ENCODE measurements at regions not wholly inside any gene's neighbourhood (a gene's known extent, or its start where the extent isn't known, plus 50 kb on each side); places are given as distances from the start of the nearest gene placed in this dataset.

DNA sequence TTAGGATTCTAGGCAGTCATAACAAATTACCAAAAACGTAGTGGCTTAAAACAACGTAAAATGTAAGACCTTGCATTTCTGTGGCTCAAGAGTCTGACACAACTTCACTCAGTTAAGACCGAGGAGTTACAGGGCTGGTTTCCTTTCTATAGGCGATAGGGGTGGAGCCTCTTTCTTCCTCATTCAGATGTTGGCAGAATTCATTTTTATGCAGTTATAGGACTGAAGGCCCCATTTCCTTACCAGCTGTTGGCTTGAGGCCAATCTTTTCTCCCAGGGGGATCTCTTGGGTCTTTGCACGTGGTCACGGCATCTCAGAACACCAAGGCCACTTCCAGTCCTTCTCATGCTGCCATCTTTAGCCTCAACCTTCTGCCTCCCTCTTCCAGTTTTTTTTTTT, 145.2 kb downstream of the KCNJ2 start:
- ATAC-seq (no peak), DNase-seq (no peak)
- peaks cover 2% of the 10 kb centered on the region for H3K27me3 Mint-ChIP-seq
- CTCF ChIA-PET, result no interaction called here
- H3K27ac Mint-ChIP-seq, result no peak overlapping the region
- H3K4me3 Mint-ChIP-seq, result no peak overlapping the region
- no peaks in the 10 kb centered on the region for H3K4me1 Mint-ChIP-seq (ENCODE audit: low read depth)
- POLR2A ChIA-PET, result no interaction called here
- intact Hi-C loops (cut with micrococcal nuclease), result no loop called here
- TF ChIP-seq, protein P1, sequence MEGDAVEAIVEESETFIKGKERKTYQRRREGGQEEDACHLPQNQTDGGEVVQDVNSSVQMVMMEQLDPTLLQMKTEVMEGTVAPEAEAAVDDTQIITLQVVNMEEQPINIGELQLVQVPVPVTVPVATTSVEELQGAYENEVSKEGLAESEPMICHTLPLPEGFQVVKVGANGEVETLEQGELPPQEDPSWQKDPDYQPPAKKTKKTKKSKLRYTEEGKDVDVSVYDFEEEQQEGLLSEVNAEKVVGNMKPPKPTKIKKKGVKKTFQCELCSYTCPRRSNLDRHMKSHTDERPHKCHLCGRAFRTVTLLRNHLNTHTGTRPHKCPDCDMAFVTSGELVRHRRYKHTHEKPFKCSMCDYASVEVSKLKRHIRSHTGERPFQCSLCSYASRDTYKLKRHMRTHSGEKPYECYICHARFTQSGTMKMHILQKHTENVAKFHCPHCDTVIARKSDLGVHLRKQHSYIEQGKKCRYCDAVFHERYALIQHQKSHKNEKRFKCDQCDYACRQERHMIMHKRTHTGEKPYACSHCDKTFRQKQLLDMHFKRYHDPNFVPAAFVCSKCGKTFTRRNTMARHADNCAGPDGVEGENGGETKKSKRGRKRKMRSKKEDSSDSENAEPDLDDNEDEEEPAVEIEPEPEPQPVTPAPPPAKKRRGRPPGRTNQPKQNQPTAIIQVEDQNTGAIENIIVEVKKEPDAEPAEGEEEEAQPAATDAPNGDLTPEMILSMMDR (IDR thresholded peaks at IDR 0.05), result no peak
- no peaks in the 10 kb centered on the region for H3K36me3 Mint-ChIP-seq (ENCODE audit: low read depth)
- H3K9me3 Mint-ChIP-seq, result peaks cover 5% of the 10 kb centered on the region

DNA sequence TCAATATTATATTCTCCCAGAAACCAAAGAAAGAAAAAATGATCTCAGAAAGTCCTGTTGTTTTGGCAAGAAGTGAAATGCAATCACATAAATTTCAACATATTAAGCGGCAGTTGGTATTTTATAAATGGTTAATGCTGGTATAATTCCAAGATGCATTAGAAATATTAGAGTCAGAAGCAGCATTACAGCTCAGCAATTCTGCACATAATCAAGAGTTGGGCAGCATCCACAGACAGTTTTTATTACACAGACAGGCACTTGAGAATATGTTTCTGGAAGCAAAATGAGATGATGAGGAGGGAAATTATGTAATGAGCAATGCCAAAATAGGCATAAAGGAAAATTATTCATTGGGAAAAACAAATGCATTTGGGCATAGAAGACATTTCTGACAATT, 148.1 kb downstream of the KCNJ2 start:
- ATAC-seq, result no peak
- no peaks in the 10 kb centered on the region for H3K4me1 Mint-ChIP-seq (ENCODE audit: low read depth)
- H3K4me3 Mint-ChIP-seq, result no peak overlapping the region
- CTCF ChIA-PET, result no interaction called here
- intact Hi-C loops (cut with micrococcal nuclease), result no loop called here
- peaks cover 2% of the 10 kb centered on the region for H3K27me3 Mint-ChIP-seq
- H3K36me3 Mint-ChIP-seq (ENCODE audit: low read depth), result no peaks in the 10 kb centered on the region
- POLR2A ChIA-PET, result no interaction called here
- H3K27ac Mint-ChIP-seq, result no peak overlapping the region
- no peak for DNase-seq
- TF ChIP-seq, protein P1 (IDR thresholded peaks at IDR 0.05), result no peak
- peaks cover 3% of the 10 kb centered on the region for H3K9me3 Mint-ChIP-seq

DNA sequence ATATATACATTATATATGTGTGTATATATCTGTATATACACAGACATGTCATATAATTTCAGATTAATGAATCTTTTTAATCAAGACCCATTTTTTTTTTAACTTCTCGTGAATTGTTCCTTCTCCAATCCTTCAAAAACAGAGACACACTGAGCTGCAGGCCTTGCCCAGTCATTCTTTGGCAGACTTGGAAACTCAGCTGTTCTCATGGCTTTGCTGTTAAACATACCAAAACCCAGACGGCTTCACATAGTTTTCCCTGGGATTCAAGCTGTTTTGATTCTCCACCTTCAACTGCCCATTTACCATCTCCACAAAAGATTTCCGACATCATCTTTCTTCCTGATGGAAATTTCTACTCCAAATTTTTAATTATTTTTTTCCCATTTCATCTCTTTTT, 148.7 kb downstream of the KCNJ2 start:
- DNase-seq (no peak), ATAC-seq (no peak)
- CTCF ChIA-PET, result no interaction called here
- Mint-ChIP-seq H3K4me1 (ENCODE audit: low read depth) (no peaks in the 10 kb centered on the region), H3K36me3 (ENCODE audit: low read depth) (no peaks in the 10 kb centered on the region), H3K27ac (no peak overlapping the region), H3K4me3 (no peak overlapping the region), H3K9me3 (peaks cover 5% of the 10 kb centered on the region), H3K27me3 (peaks cover 4% of the 10 kb centered on the region)
- intact Hi-C loops (cut with micrococcal nuclease), result no loop called here
- TF ChIP-seq, protein P1 (IDR thresholded peaks at IDR 0.05), result no peak
- POLR2A ChIA-PET, result no interaction called here

DNA sequence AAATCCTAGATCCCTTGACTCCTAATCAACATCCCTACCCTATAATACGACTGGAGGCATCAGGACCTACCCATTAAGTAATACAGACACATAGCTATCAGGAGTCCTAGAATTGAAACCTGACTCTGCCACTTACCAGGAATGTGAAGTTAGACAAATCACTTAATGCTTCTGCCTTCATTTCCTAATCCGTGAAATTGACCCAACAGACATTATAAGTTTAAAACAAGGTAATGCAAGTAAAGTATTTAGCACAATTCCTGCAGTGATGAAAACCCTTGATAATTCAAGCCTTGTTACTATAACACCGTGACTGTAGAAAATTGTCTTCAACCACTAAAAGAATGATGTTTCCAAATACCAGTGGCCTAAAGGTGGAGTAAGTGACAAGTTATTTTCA, 150.2 kb downstream of the KCNJ2 start:
- Mint-ChIP-seq H3K4me3 (no peak overlapping the region), H3K36me3 (ENCODE audit: low read depth) (no peaks in the 10 kb centered on the region)
- intact Hi-C loops (cut with micrococcal nuclease), result no loop called here

DNA sequence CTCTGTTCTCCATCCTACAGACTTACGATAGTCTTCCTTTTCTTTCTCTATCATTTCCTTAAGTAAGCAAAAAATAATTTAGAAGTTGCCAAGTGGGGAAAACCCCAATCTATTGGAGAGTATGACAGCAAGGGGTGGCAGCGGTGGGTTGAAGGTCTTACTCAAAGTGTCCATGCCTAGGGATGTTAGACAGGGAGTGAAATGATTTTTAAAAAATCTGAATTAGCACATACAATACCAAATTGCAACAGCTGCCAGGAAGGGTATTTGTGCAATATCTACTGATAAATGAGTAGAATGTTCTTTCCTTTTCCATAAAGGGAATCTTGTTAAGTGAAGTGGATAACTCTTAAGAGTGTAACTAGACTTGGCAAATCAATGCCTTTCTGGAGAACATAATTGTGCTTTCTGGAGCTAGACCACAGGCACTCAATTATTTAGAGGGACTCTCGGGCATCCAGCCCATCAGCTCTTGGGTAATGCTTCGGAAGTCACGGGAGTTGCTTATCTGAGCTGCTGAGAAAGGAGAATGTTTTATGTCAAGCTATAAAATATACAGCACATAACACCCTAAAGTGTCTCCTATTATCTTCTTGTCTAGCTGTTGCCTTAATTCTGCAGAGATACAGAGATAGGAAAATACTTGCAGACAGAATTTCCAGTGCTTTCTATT, 151.5 kb downstream of the KCNJ2 start:
- ATAC-seq (no peak), DNase-seq (no peak)
- CTCF ChIA-PET, result no interaction called here
- POLR2A ChIA-PET, result no interaction called here
- Mint-ChIP-seq H3K27ac (no peak overlapping the region), H3K27me3 (peaks cover 4% of the 10 kb centered on the region), H3K9me3 (peaks cover 4% of the 10 kb centered on the region), H3K36me3 (ENCODE audit: low read depth) (no peaks in the 10 kb centered on the region), H3K4me1 (ENCODE audit: low read depth) (no peaks in the 10 kb centered on the region), H3K4me3 (no peak overlapping the region)
- intact Hi-C loops (cut with micrococcal nuclease), result no loop called here
- TF ChIP-seq, protein P1 (IDR thresholded peaks at IDR 0.05), result no peak

More for the DNA sequence above, 150.2 kb downstream of the KCNJ2 start:
- ATAC-seq (no peak), DNase-seq (no peak)
- Mint-ChIP-seq H3K27me3 (peaks cover 4% of the 10 kb centered on the region), H3K27ac (no peak overlapping the region), H3K9me3 (peaks cover 4% of the 10 kb centered on the region), H3K4me1 (ENCODE audit: low read depth) (no peaks in the 10 kb centered on the region)
- TF ChIP-seq, protein P1 (IDR thresholded peaks at IDR 0.05), result no peak
- CTCF ChIA-PET, result no interaction called here
- POLR2A ChIA-PET, result no interaction called here

Measured in activated CD8-positive, alpha-beta T cell treated with anti-CD3 and anti-CD28 coated beads for 36 hours (primary cell).